GM19324 (cell line): ENCODE measurements at regions not wholly inside any gene's neighbourhood (a gene's known extent, or its start where the extent isn't known, plus 50 kb on each side); places are given as distances from the start of the nearest gene placed in this dataset.

ENCODE experiments used
- ATAC-seq: cut with Tn5 transposase; IDR thresholded peaks from one replicate; pipeline ENCODE4 v1.9.1; 2021; ENCODE audit warnings: mild to moderate bottlenecking, moderate library complexity; ENCODE audit not compliant: unreplicated experiment, low FRiP score

DNA sequence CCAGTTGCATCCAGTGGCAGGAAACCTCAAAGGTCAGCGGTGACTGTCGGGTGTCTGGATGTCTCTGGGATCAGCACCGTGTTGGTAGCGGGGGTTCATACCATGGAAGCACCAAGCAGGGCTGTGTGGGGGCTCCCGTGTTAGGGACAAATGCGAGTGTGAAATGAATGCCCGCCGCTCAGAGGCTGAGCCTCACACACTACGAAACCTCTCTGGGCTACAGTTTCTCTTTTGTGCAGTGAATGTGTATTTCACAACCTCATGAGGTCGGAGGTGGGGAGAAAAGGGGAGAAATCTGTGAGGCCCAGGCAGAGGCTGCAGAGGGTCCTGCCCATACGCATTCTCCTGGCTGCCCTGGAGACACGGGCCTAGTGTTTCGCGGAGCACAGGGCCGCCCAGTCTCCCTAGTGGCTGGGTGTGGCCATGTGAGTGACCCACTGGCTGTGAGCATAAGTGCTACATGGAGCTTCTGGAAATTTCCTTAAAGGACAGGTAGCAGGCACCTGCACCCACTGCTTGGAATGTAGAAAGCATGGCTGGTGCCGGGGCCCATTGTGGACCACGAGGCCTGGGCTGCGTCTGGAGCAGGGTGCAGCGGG is 138.0 kb upstream of the GLI2 start:
- ATAC-seq = no peak

DNA sequence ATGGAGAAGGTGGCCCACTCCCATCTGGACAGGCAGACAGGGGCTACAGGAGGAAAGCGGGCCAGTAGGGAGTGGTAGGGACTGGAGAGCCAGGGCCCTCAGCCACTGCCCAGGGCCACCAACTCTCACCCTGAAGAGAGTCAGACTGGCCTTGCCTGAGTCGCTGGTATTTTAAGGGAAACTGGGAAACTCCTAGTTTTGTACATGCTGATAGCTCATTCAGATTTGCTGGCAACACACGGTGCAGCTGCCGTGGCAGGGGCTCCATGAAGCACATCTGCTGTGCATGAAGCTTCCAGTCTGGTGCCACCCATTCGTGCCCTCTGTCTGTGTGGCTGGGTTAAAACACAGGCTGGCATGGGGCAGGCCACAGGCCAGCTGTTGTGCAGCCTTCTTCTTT is 137.3 kb upstream of the GLI2 start:
- ATAC-seq = no peak

- ATAC-seq = no peak
Observed at GRCh38 chr2:120599072-120599471, 136.6 kb upstream of the GLI2 start.

DNA sequence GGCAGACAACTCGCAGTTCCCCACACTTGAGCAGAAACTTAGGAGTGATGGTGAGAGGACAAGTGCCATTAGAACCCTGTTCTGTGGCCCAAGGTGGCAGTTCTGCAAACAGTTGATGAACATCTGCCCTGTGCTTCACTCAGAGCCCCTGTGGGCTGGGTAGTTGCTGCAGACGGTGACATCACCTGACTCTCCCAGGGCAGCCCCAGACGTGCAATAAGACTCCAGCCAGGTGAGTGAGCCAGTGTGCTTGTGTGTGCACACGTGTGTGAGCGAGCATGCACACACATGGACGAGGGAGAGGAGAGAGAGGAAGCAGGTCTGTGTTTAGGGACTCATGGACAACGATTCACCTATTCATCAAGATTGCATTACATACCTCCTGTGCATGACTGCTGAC is 136.0 kb upstream of the GLI2 start:
- no peak for ATAC-seq

GRCh38 chr2:120600335-120600734 is 135.3 kb upstream of the GLI2 start:
- no peak for ATAC-seq

GRCh38 chr2:120600786-120601185 is 134.9 kb upstream of the GLI2 start:
- no peak for ATAC-seq

GRCh38 chr2:120601566-120601965 is 134.1 kb upstream of the GLI2 start:
- ATAC-seq = no peak

DNA sequence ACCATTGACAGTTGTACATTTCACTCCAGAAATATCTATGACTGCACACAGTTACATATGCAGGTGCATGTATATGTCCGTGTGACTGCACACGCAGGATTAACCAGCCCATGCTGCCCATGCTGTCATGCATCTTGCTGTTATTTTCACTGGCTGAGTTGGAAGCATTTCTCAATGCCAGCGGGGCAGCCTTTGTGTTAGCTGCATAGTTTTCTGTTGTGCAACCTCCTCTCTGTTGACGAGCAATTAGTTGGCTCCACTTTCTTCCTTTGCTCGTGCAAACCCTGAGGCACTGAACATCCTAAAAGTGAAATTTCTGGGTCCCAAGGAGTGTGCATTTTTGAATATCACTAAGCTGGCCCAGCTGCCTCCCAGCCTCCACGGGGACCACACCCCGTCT is 133.4 kb upstream of the GLI2 start:
- ATAC-seq = no peak

- ATAC-seq = no peak
Observed at GRCh38 chr2:120604767-120605166, 130.9 kb upstream of the GLI2 start.

DNA sequence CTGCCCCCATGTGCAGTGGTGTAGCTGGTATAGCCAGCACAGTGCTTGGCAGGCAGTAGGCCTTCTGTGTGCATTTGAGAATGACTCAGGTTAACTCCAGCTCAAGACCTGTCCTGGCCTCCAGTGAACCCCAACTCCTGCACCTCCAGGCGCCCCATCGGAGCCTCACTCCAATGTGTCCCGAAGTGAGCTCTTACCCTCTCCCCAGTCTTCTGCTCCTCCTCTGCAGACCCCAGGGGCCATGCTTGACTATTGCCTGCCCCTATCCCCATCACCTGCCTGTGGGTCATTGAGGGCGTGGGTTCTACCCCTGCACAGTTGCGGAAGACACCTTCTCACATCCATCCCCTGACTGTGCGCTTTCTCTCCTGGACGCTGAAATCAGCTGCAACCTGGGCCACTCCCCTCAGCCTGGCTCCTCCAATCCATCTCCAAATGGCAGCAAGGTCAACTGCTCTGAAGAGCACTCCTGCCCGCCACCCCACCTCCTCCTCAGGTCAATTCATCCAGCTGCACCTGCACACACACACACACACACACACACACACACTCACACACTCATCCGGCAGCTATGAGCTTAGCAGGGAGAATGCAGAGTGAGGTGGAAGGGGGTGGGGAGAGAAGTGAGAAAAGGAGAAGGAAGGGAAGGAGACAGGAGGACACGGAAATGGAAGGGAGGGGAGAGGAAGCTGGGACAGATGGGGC is 130.3 kb upstream of the GLI2 start:
- ATAC-seq = no peak

GRCh38 chr2:120606280-120606679 is 129.4 kb upstream of the GLI2 start:
- ATAC-seq = no peak

DNA sequence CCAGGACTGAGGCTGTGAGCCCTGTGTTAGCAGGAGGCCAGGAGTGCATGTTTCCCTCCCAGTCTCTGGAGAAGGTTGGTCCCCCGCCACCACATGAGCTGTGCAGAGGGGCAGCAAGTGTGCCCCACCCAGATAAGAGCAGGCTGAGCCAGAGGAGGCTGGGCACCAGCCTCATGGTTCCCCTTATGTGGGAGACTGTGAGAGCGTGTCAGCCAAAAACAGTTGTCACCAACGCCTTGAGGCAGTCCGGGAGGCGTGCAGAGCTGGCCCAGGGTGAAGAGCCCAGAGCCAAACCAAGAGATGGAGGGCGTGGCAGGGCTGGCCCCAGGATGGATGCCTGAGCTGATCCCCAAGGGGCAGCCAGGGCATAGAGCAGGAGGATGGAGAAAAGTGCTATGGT is 128.7 kb upstream of the GLI2 start:
- no peak for ATAC-seq

GRCh38 chr2:120607506-120607905 is 128.2 kb upstream of the GLI2 start:
- ATAC-seq = no peak

GRCh38 chr2:120607996-120608395 is 127.7 kb upstream of the GLI2 start:
- no peak for ATAC-seq

GRCh38 chr2:120609826-120610395 is 125.8 kb upstream of the GLI2 start:
- ATAC-seq = no peak

DNA sequence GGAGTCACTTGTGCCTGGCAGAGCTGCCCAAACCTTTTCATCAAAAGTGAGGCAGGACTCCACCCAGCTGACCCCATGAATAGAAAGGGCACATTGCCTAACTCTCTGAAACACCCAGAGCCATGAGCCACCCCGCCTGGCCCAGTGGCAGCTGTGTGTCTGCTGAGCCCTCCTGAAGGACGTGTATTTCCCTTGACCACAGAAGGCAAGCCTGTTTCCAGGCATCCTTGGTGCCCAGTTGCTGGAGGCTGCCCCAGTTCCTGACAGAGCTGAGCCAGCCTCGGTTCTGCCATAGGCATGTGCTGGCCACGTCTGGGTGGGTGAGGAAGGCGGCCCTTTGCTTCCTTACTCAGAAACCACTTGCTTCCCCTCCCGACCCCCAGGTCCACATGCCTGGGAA is 124.7 kb upstream of the GLI2 start:
- ATAC-seq = no peak

- no peak for ATAC-seq
Observed at GRCh38 chr2:120611961-120612360, 123.7 kb upstream of the GLI2 start.

DNA sequence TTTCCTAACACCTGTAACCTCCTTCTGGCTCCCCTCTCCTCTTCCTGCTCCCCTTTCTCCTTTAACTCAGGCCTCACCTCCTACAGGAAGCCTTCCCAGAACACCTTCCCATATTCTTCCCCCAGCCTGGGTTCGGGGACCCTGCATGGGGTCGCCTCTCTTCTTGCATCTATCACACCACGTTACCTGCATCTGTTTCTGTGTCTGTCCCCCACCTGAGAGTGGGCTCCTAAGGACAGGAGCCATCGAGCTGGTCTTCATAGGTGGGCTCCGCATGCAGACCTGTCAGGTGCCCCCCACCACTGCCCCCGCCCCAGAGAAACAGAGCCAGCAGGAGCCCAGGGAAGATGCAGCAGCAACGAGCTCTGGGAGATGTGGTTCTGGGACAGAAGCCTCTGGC is 123.2 kb upstream of the GLI2 start:
- ATAC-seq = no peak

DNA sequence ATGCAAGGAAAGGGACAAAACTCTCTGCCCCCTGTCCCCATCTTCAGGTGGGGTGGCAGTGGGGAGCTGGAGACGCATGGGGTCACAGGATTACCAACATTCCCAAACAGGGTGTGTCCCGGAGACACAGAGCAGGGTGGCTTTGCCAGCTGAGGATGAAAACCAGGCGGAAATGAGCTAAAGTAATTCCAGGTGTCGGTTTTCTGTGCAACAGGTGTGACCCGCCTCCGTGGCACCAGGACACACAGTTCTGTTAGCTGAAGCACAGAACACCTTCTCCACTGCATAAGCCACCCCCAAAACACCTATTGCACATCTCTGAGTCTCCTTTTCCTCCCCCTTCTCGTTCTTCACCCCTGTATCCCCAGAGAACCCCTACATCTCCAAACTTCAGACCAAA is 122.7 kb upstream of the GLI2 start:
- ATAC-seq = no peak

GRCh38 chr2:120613742-120614571 is 121.7 kb upstream of the GLI2 start:
- no peak for ATAC-seq

- ATAC-seq = no peak
Observed at GRCh38 chr2:120614901-120615300, 120.8 kb upstream of the GLI2 start.
